ENCODE measurements at regions not wholly inside any gene's neighbourhood (a gene's known extent, or its start where the extent isn't known, plus 50 kb on each side); places are given as distances from the start of the nearest gene placed in this dataset.

DNA sequence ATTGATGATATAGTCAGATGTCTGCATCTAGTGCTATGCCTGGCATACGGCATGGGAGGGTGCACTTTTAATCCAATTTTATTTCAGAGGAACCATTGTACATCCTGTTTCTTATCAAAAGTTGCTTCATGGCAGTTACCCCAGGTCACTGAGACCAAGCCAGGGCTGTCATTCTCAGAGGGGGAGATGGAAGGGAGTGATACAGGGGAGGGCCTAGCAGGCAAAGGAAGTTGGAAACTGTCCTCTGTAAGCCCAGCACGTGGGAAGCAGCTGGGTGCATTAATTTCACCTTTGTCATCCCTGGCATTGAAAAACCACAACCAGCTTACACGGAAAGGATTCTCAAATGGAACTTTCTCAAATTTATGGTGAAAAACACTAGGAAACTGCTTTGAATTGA is 458.7 kb upstream of the ADAMTS5 start:
- TF ChIP-seq EZH2 (IDR thresholded peaks at IDR 0.05; ENCODE audit: insufficient read depth, poor library complexity, severe bottlenecking) (no peak), EZH2phosphoT487 (IDR thresholded peaks at IDR 0.05; ENCODE audit: insufficient read depth, low read depth) (no peak)

Data from GM23248 (cell line).